ENCODE measurements at regions not wholly inside any gene's neighbourhood (a gene's known extent, or its start where the extent isn't known, plus 50 kb on each side); places are given as distances from the start of the nearest gene placed in this dataset.

DNA sequence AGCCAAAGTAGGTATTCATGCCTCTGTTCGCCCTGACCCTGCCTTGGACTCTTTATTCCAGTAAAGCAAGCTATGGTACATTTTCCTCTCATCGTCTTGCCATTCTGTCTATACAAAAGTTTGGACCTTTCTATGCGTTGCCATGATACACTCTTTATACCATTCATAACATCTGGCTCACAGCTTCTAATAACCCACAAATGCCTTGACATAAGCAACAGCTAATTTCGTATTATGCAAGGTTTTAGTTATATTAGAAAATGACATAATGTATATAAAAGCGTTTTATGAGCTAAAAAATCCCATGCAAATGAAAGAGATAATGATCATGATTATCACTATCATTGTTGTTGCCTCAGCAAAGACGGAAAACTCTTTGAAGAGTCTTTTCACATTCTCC lies 265.7 kb downstream of the TMEM167A start:
- Histone ChIP-seq H3K4me3 (no peak overlapping the region), H3K36me3 (no peaks in the 10 kb centered on the region), H3K79me2 (ENCODE audit: low read depth) (no peaks in the 10 kb centered on the region), H3K9me3 (ENCODE audit: low read depth) (no peaks in the 10 kb centered on the region), H4K20me1 (ENCODE audit: low read depth) (no peaks in the 10 kb centered on the region), H3F3A (ENCODE audit: low read depth) (no peaks in the 10 kb centered on the region), H3K4me2 (no peak overlapping the region), H2AFZ (replicated peaks) (no peak overlapping the region), H3K27me3 (no peaks in the 10 kb centered on the region), H3K9ac (no peak overlapping the region), H3K4me1 (peaks cover 15% of the 10 kb centered on the region), H3K27ac (no peak overlapping the region)
- no peak for DNase-seq (ENCODE audit: low spot score)
- TF ChIP-seq EZH2 (IDR thresholded peaks at IDR 0.05): no peak
- TF ChIP-seq CTCF (IDR thresholded peaks at IDR 0.05): no peak
- TF ChIP-seq EZH2phosphoT487 (IDR thresholded peaks at IDR 0.05): no peak
- H3K36me3 Mint-ChIP-seq: no peaks in the 10 kb centered on the region
- no peak overlapping the region for H3K27ac Mint-ChIP-seq
- H3K27me3 Mint-ChIP-seq (ENCODE audit: insufficient read depth, low read depth): no peaks in the 10 kb centered on the region
- H3K4me1 Mint-ChIP-seq: peaks cover 21% of the 10 kb centered on the region
- H3K9me3 Mint-ChIP-seq: peaks cover 2% of the 10 kb centered on the region
- no peak overlapping the region for H3K4me3 Mint-ChIP-seq

GRCh38 chr5:82809420-82810143 lies 267.6 kb downstream of the TMEM167A start:
- no peaks in the 10 kb centered on the region for H3K36me3 Mint-ChIP-seq
- H3K4me2 ChIP-seq: no peak overlapping the region
- no peak overlapping the region for H2AFZ ChIP-seq (replicated peaks)
- no peak overlapping the region for H3K4me3 ChIP-seq
- H3K27ac ChIP-seq: no peak overlapping the region
- no peak overlapping the region for H3K9ac ChIP-seq
- no peaks in the 10 kb centered on the region for H3K27me3 ChIP-seq
- H3K4me1 ChIP-seq: peaks cover 15% of the 10 kb centered on the region
- DNase-seq (ENCODE audit: low spot score): no peak
- H3K36me3 ChIP-seq: no peaks in the 10 kb centered on the region
- TF ChIP-seq EZH2phosphoT487 (IDR thresholded peaks at IDR 0.05) (no peak), EZH2 (IDR thresholded peaks at IDR 0.05) (no peak), CTCF (IDR thresholded peaks at IDR 0.05) (no peak)
- no peaks in the 10 kb centered on the region for H3K79me2 ChIP-seq (ENCODE audit: low read depth)
- H4K20me1 ChIP-seq (ENCODE audit: low read depth): no peaks in the 10 kb centered on the region
- H3K4me3 Mint-ChIP-seq: no peak overlapping the region
- peaks cover 2% of the 10 kb centered on the region for H3K9me3 Mint-ChIP-seq
- no peaks in the 10 kb centered on the region for H3F3A ChIP-seq (ENCODE audit: low read depth)
- no peaks in the 10 kb centered on the region for H3K27me3 Mint-ChIP-seq (ENCODE audit: insufficient read depth, low read depth)
- H3K9me3 ChIP-seq (ENCODE audit: low read depth): no peaks in the 10 kb centered on the region
- H3K27ac Mint-ChIP-seq: no peak overlapping the region
- peaks cover 21% of the 10 kb centered on the region for H3K4me1 Mint-ChIP-seq

GRCh38 chr5:82808960-82809359 lies 268.2 kb downstream of the TMEM167A start:
- H3K79me2 ChIP-seq (ENCODE audit: low read depth): no peaks in the 10 kb centered on the region
- Mint-ChIP-seq H3K9me3 (peaks cover 2% of the 10 kb centered on the region), H3K36me3 (no peaks in the 10 kb centered on the region), H3K4me1 (peaks cover 20% of the 10 kb centered on the region), H3K4me3 (no peak overlapping the region), H3K27ac (no peak overlapping the region), H3K27me3 (ENCODE audit: insufficient read depth, low read depth) (no peaks in the 10 kb centered on the region)
- H3K9ac ChIP-seq: no peak overlapping the region
- H4K20me1 ChIP-seq (ENCODE audit: low read depth): no peaks in the 10 kb centered on the region
- H2AFZ ChIP-seq (replicated peaks): no peak overlapping the region
- no peaks in the 10 kb centered on the region for H3K9me3 ChIP-seq (ENCODE audit: low read depth)
- H3K4me2 ChIP-seq: no peak overlapping the region
- H3K4me3 ChIP-seq: no peak overlapping the region
- no peak for DNase-seq (ENCODE audit: low spot score)
- peaks cover 14% of the 10 kb centered on the region for H3K4me1 ChIP-seq
- TF ChIP-seq EZH2 (IDR thresholded peaks at IDR 0.05): no peak
- no peak for TF ChIP-seq EZH2phosphoT487 (IDR thresholded peaks at IDR 0.05)
- no peak for TF ChIP-seq CTCF (IDR thresholded peaks at IDR 0.05)
- no peaks in the 10 kb centered on the region for H3F3A ChIP-seq (ENCODE audit: low read depth)
- no peak overlapping the region for H3K27ac ChIP-seq
- no peaks in the 10 kb centered on the region for H3K27me3 ChIP-seq
- no peaks in the 10 kb centered on the region for H3K36me3 ChIP-seq
